HepG2 (cell line): ENCODE measurements at regions not wholly inside any gene's neighbourhood (a gene's known extent, or its start where the extent isn't known, plus 50 kb on each side); places are given as distances from the start of the nearest gene placed in this dataset.

Source experiments
- ATAC-seq: fragments of 200-7000 bp; cut with Tn5 transposase; 3 replicates; pipeline ENCODE4 v1.9.1; 2020; ENCODE audit warnings: mild to moderate bottlenecking, moderate library complexity
- BruUV-seq: library from RNA; stranded (reverse); fragments of 400-500 nt; replicated peaks from 2 replicates; lab custom pipeline; 2021; lab: Mats Ljungman, UMichigan
- CTCF ChIA-PET: fragments of 300-600 bp; formaldehyde crosslinking; extraction: SDS; loops from one replicate; lab custom pipeline; 2021; ENCODE audit warnings: low total read pairs, inconsistent platforms, low intra/inter-chr PET ratio; lab: Yijun Ruan, JAX
- POLR2A ChIA-PET: fragments of 350-600 bp; sonication (Branson Sonifier 250); formaldehyde crosslinking; loops from one replicate; lab custom pipeline; 2020; ENCODE audit warnings: antibody characterized with exemption, inconsistent platforms; lab: Yijun Ruan, JAX
- DNase-seq: peaks from one replicate; pipeline ENCODE4 v3.0.0-alpha.2; 2015; ENCODE audit warnings: low spot score
- FAIRE-seq: peaks from 3 replicates; lab custom pipeline; 2011; peaks lifted over from hg19 to GRCh38; lab: Jason Lieb, UNC
- H2AFZ ChIP-seq: one replicate; pipeline ENCODE4 v1.6.1; 2011; ENCODE audit warnings: low read length, inconsistent platforms
- H3K27ac ChIP-seq: fragments of 300-600 bp; 3 replicates; pipeline ENCODE4 v1.8.0; 2011; ENCODE audit warnings: mixed run types, mild to moderate bottlenecking, mixed read lengths, low read length, inconsistent platforms; ENCODE audit not compliant: insufficient read depth; ENCODE audit errors: extremely low read length
- H3K27me3 ChIP-seq, 2 experiments: fragments of 200-600 bp in 1 of 2; 2 replicates in 1 of 2; 3 replicates in 1 of 2; pipeline versions ENCODE4 v1.6.0 to v1.8.0; 2011; ENCODE audit warnings: low read length in 2 of 2, mild to moderate bottlenecking in 2 of 2, moderate library complexity in 2 of 2, inconsistent platforms in 1 of 2; ENCODE audit not compliant: insufficient read depth in 2 of 2, control insufficient read depth in 1 of 2
- H3K36me3 ChIP-seq, 2 experiments: fragments of 200-600 bp in 1 of 2; replicated peaks in 1 of 2; 2 replicates in 1 of 2; 3 replicates in 1 of 2; pipeline versions ENCODE4 v1.5.1 to v1.8.0; 2011; ENCODE audit warnings: low read length in 2 of 2, inconsistent platforms in 1 of 2; ENCODE audit not compliant: insufficient read depth in 2 of 2, control insufficient read depth in 1 of 2
- H3K4me1 ChIP-seq: 2 replicates; pipeline ENCODE4 v1.5.1; 2012; ENCODE audit warnings: low read length, inconsistent platforms; ENCODE audit not compliant: insufficient read depth
- H3K4me2 ChIP-seq: 2 replicates; pipeline ENCODE4 v1.6.0; 2011; ENCODE audit warnings: low read depth, low read length, inconsistent platforms
- H3K4me3 ChIP-seq, 3 experiments: fragments of 200-600 bp in 1 of 3; sonication (generic), shearing (Covaris generic) in 1 of 3; replicated peaks in 1 of 3; 2 replicates each; pipeline ENCODE4 v1.5.1; 2011 to 2016; ENCODE audit warnings: low read length in 3 of 3, inconsistent platforms in 2 of 3, low read depth in 2 of 3, mild to moderate bottlenecking in 2 of 3, control low read depth in 1 of 3, mixed read lengths in 1 of 3; ENCODE audit not compliant: insufficient read depth in 1 of 3
- H3K79me2 ChIP-seq: one replicate; pipeline ENCODE4 v1.6.1; 2011; ENCODE audit warnings: low read length, inconsistent platforms; ENCODE audit not compliant: insufficient read depth
- H3K9ac ChIP-seq: 2 replicates; pipeline ENCODE4 v1.6.0; 2011; ENCODE audit warnings: mild to moderate bottlenecking, low read depth, low read length, inconsistent platforms; ENCODE audit not compliant: insufficient read depth
- H3K9me3 ChIP-seq: 2 replicates; pipeline ENCODE4 v1.5.1; 2012; ENCODE audit warnings: mild to moderate bottlenecking, low read length
- H4K20me1 ChIP-seq: 2 replicates; pipeline ENCODE4 v1.6.0; 2011; ENCODE audit warnings: inconsistent platforms, mild to moderate bottlenecking, low read length, moderate library complexity; ENCODE audit not compliant: insufficient read depth
- ATRX ChIP-seq: sonication (generic); formaldehyde crosslinking; IDR thresholded peaks from 2 replicates; pipeline ENCODE4 v1.4.0; 2020; ENCODE audit warnings: missing genetic modification reagents, borderline replicate concordance
- CSRNP1 ChIP-seq: sonication (generic); formaldehyde crosslinking; IDR thresholded peaks from 2 replicates; pipeline ENCODE4 v1.8.1; 2023; ENCODE audit warnings: mild to moderate bottlenecking, missing genetic modification reagents
- ELF4 ChIP-seq: sonication (generic); formaldehyde crosslinking; IDR thresholded peaks from 2 replicates; pipeline ENCODE4 v1.5.0; 2020; ENCODE audit warnings: missing genetic modification reagents, mild to moderate bottlenecking, moderate library complexity, borderline replicate concordance
- PRDM4 ChIP-seq: sonication (generic); formaldehyde crosslinking; IDR thresholded peaks from 2 replicates; pipeline ENCODE4 v1.9.0; 2021; ENCODE audit warnings: missing genetic modification reagents, borderline replicate concordance
- SMYD3 ChIP-seq: sonication (generic); formaldehyde crosslinking; IDR thresholded peaks from 2 replicates; pipeline ENCODE4 v1.8.1; 2023; ENCODE audit warnings: mild to moderate bottlenecking, missing genetic modification reagents
- SNAPC2 ChIP-seq: sonication (generic); formaldehyde crosslinking; IDR thresholded peaks from 2 replicates; pipeline ENCODE4 v1.8.1; 2022; ENCODE audit warnings: mild to moderate bottlenecking, missing genetic modification reagents
- ZNF253 ChIP-seq: sonication (generic); formaldehyde crosslinking; IDR thresholded peaks from 2 replicates; pipeline ENCODE4 v1.8.0; 2022; ENCODE audit warnings: mild to moderate bottlenecking, missing genetic modification reagents, borderline replicate concordance
- ZNF556 ChIP-seq: sonication (generic); formaldehyde crosslinking; IDR thresholded peaks from 2 replicates; pipeline ENCODE4 v1.4.0; 2020; ENCODE audit warnings: mild to moderate bottlenecking, missing genetic modification reagents, borderline replicate concordance
- ZNF615 ChIP-seq: sonication (generic); formaldehyde crosslinking; IDR thresholded peaks from 2 replicates; pipeline ENCODE4 v1.5.0; 2020; ENCODE audit warnings: mild to moderate bottlenecking, missing genetic modification reagents, borderline replicate concordance
- ZNF772 ChIP-seq: sonication (generic); formaldehyde crosslinking; IDR thresholded peaks from 2 replicates; pipeline ENCODE4 v1.5.0; 2020; ENCODE audit warnings: mild to moderate bottlenecking, missing genetic modification reagents
- ZSCAN21 ChIP-seq: sonication (generic); formaldehyde crosslinking; IDR thresholded peaks from 2 replicates; pipeline ENCODE4 v1.8.0; 2022; ENCODE audit warnings: mild to moderate bottlenecking, missing genetic modification reagents, moderate library complexity, borderline replicate concordance
- WGBS: methylation state at CpG from one replicate; pipeline ENCODE4 v1.1.6; 2017; ENCODE audit warnings: low lambda C conversion rate; 5-methylcytosine and 5-hydroxymethylcytosine counted together
- in situ Hi-C: cut with HindIII; loops from 2 replicates; pipeline ENCODE4 v1.10.0; 2017; ENCODE audit warnings: low pct_unique_long_range_greater_than_20kb; ENCODE audit not compliant: extremely low pct_ligation_motif_present
- intact Hi-C: fragments of 100-400 bp; cut with micrococcal nuclease; formaldehyde crosslinking; loops from one replicate; pipeline ENCODE4 v1.10.0; 2022; ENCODE audit not compliant: unreplicated experiment
- TF ChIP-seq, protein P1 (sequence below): sonication (generic); formaldehyde crosslinking; IDR thresholded peaks from 2 replicates; pipeline ENCODE4 v1.4.0; 2020; ENCODE audit warnings: low read depth, mild to moderate bottlenecking, missing genetic modification reagents

DNA sequence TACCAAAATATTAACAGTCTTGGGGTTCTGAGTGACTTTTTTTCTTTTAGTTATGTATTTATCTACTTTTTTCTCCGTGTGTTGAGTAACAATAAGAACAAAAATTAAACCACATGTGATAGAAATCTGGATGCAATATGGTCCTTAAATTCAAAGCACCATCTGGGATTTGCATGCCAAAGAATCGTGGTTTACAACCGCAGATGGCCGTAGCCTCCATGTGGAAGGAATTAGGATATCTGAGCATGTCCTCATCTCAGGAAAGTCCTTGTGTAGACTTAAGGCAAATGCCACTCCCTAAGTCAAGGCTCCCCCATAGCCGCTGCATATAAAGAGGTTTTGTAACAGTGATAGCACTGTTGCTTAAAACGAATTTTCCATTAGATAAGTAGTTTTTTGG is 304.0 kb downstream of the ZEB1 start:
- H3K4me3 ChIP-seq: no peak overlapping the region
- H3K27me3 ChIP-seq: no peaks in the 10 kb centered on the region; a peak in 1 of 5 replicates
- H3K4me1 ChIP-seq: 0 out of 2 replicates have a peak, but pooled peaks cover 7% of the 10 kb centered on the region
- H3K9ac ChIP-seq: no peak overlapping the region
- intact Hi-C loops: no loop called here
- TF ChIP-seq SNAPC2 (CRISPR knock-in tag) (no peak), ATRX (CRISPR knock-in tag) (no peak), CSRNP1 (CRISPR knock-in tag) (no peak), ZNF253 (no peak), PRDM4 (no peak), ZNF772 (no peak), ZNF556 (no peak), SMYD3 (CRISPR knock-in tag) (no peak), ZNF615 (no peak), ZSCAN21 (CRISPR knock-in tag) (no peak), ELF4 (CRISPR knock-in tag) (no peak)
- TF ChIP-seq, protein P1, sequence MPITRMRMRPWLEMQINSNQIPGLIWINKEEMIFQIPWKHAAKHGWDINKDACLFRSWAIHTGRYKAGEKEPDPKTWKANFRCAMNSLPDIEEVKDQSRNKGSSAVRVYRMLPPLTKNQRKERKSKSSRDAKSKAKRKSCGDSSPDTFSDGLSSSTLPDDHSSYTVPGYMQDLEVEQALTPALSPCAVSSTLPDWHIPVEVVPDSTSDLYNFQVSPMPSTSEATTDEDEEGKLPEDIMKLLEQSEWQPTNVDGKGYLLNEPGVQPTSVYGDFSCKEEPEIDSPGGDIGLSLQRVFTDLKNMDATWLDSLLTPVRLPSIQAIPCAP (CRISPR knock-in tag): no peak
- in situ Hi-C loops: no loop called here
- 20% methylated on average over 6 of the region's 6 CpGs for whole genome bisulfite sequencing
- H3K79me2 ChIP-seq: no peaks in the 10 kb centered on the region
- H3K4me2 ChIP-seq: no peak overlapping the region
- peaks cover 22% of the 10 kb centered on the region; the same call in 1 of the 2 replicates for H3K9me3 ChIP-seq
- H2AFZ ChIP-seq: no peak overlapping the region
- H3K36me3 ChIP-seq: no peaks in the 10 kb centered on the region
- ATAC-seq: no peak
- ChIA-PET POLR2A (no interaction called here), CTCF (no interaction called here)
- H4K20me1 ChIP-seq: no peaks in the 10 kb centered on the region
- no TSS peak for BruUV-seq
- no peak overlapping the region for H3K27ac ChIP-seq
- DNase-seq: no peak
- no peak for FAIRE-seq
